GM12892 (cell line): ENCODE measurements at regions not wholly inside any gene's neighbourhood (a gene's known extent, or its start where the extent isn't known, plus 50 kb on each side); places are given as distances from the start of the nearest gene placed in this dataset.

Experiments
- POLR2A ChIP-seq: IDR thresholded peaks from 2 replicates; pipeline ENCODE4 v1.6.1; 2011; ENCODE audit warnings: low read depth, low read length, control low read depth
- POLR2AphosphoS5 ChIP-seq: IDR thresholded peaks from 2 replicates; pipeline ENCODE4 v1.6.1; 2011; ENCODE audit warnings: low read depth, low read length, control low read depth
- TAF1 ChIP-seq: IDR thresholded peaks from 2 replicates; pipeline ENCODE4 v1.6.1; 2011; ENCODE audit warnings: low read depth, mild to moderate bottlenecking, control low read depth, low read length, borderline replicate concordance

DNA sequence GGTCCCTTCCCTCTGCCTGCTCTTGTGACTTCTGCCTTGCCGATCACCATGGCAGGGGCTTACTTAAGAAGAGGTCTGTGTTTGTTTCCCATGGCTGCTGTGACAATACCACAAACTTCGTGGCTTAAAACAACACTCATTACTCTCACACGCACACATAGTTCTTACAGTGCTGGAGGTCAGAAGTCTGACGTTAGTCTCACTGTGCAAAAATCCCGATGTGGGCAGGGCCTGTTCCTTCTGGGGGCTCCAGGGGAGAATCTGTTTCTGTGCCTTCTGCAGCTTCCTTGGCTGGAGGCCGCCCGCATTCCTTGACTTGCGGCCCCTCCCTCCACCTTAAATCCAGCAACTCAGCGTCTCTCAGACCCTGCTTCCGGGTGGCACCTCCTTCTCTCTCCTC, 249.2 kb upstream of the GSE1 start:
- no peak for TF ChIP-seq POLR2AphosphoS5
- no peak for TF ChIP-seq POLR2A
- TF ChIP-seq TAF1: no peak
